PC-3 (cell line): ENCODE measurements at regions not wholly inside any gene's neighbourhood (a gene's known extent, or its start where the extent isn't known, plus 50 kb on each side); places are given as distances from the start of the nearest gene placed in this dataset.

Experiments
- CTCF ChIP-seq: fragments of 300-600 bp; sonication (generic); conservative IDR thresholded peaks from 2 replicates; pipeline ENCODE4 v1.5.1; 2017; ENCODE audit warnings: antibody characterized with exemption, low read depth, mild to moderate bottlenecking, low read length
- EZH2 ChIP-seq: fragments of 300-600 bp; sonication (generic); IDR thresholded peaks from one replicate; pipeline ENCODE4 v1.6.1; 2017; ENCODE audit warnings: antibody characterized with exemption, mild to moderate bottlenecking, low read length; ENCODE audit not compliant: unreplicated experiment
- EZH2phosphoT487 ChIP-seq: fragments of 300-600 bp; sonication (generic); IDR thresholded peaks from 2 replicates; pipeline ENCODE4 v1.6.1; 2018; ENCODE audit warnings: mild to moderate bottlenecking, antibody characterized with exemption, low read length, borderline replicate concordance

GRCh38 chrX:22338740-22339139 lies 66.0 kb downstream of the CBLL2 start:
- no peak for TF ChIP-seq CTCF
- no peak for TF ChIP-seq EZH2
- TF ChIP-seq EZH2phosphoT487, result no peak
